ENCODE measurements at regions not wholly inside any gene's neighbourhood (a gene's known extent, or its start where the extent isn't known, plus 50 kb on each side); places are given as distances from the start of the nearest gene placed in this dataset.

DNA sequence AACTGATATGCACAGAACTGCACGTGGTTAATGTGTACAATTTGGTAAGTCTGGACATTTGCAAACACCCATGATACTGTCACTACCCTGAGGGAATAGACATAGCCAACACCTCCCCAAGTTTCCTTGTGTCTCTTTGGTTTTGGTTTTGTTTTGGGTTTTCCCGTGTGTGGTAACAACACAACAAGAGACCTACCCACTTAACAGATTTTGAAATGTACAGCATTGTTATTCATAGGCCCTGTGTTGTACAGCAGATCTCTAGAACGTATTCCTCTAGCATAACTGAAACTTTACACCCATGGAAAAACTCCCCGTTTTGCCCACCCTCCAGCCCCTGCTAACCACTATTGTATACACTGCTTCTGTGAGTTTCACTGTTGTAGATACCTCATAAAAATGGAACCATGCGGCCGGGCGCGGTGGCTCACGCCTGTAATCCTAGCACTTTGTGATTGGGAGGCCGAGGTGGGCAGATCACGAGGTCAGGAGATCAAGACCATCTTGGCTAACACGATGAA lies 76.3 kb upstream of the TBC1D3K start:
- Histone ChIP-seq H3K9me3 (replicated peaks in 1 of 3) (no peaks in the 10 kb centered on the region), H3K27me3 (peaks cover 6% of the 10 kb centered on the region), H3K4me1 (replicated peaks in 1 of 2) (peaks cover 0 to 4% of the 10 kb centered on the region in 2 donors), H3K4me3 (no peak overlapping the region), H3K36me3 (replicated peaks in 1 of 2) (no peaks in the 10 kb centered on the region), H3K27ac (no peak overlapping the region)
- WGBS, 4 donors, result 86 to 97% (median 93%) methylated on average over 12 of the region's 12 CpGs
- intact Hi-C loops (cut with DNase I), result no loop called here
- no peak for TF ChIP-seq POLR2A (IDR thresholded peaks at IDR 0.05)
- TF ChIP-seq, protein P1, sequence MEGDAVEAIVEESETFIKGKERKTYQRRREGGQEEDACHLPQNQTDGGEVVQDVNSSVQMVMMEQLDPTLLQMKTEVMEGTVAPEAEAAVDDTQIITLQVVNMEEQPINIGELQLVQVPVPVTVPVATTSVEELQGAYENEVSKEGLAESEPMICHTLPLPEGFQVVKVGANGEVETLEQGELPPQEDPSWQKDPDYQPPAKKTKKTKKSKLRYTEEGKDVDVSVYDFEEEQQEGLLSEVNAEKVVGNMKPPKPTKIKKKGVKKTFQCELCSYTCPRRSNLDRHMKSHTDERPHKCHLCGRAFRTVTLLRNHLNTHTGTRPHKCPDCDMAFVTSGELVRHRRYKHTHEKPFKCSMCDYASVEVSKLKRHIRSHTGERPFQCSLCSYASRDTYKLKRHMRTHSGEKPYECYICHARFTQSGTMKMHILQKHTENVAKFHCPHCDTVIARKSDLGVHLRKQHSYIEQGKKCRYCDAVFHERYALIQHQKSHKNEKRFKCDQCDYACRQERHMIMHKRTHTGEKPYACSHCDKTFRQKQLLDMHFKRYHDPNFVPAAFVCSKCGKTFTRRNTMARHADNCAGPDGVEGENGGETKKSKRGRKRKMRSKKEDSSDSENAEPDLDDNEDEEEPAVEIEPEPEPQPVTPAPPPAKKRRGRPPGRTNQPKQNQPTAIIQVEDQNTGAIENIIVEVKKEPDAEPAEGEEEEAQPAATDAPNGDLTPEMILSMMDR (IDR thresholded peaks at IDR 0.05), result no peak
- DNase-seq, result no peak

- no peaks in the 10 kb centered on the region for H3K9me3 ChIP-seq (replicated peaks in 1 of 3)
- DNase-seq, result no peak
- TF ChIP-seq POLR2A (IDR thresholded peaks at IDR 0.05), result no peak
- TF ChIP-seq, protein P1 (IDR thresholded peaks at IDR 0.05), result no peak
- no peak overlapping the region for H3K4me3 ChIP-seq
- H3K27me3 ChIP-seq, result peaks cover 9% of the 10 kb centered on the region
- H3K36me3 ChIP-seq (replicated peaks in 1 of 2), result no peaks in the 10 kb centered on the region
- intact Hi-C loops (cut with DNase I), result no loop called here
- H3K4me1 ChIP-seq (replicated peaks in 1 of 2), result peaks cover 0 to 4% of the 10 kb centered on the region in 2 donors
- no peak overlapping the region for H3K27ac ChIP-seq
- 78 to 88% (median 81%) methylated on average over 7 of the region's 7 CpGs for WGBS, 4 donors
Measured at GRCh38 chr17:37847102-37847501, 77.1 kb upstream of the TBC1D3K start.

- DNase-seq, result no peak
- peaks cover 9% of the 10 kb centered on the region for H3K27me3 ChIP-seq
- TF ChIP-seq, protein P1 (IDR thresholded peaks at IDR 0.05), result no peak
- no peak for TF ChIP-seq POLR2A (IDR thresholded peaks at IDR 0.05)
- no peaks in the 10 kb centered on the region for H3K9me3 ChIP-seq (replicated peaks in 1 of 3)
- no peaks in the 10 kb centered on the region for H3K36me3 ChIP-seq (replicated peaks in 1 of 2)
- no peak overlapping the region for H3K4me3 ChIP-seq
- WGBS, 4 donors, result 54 to 58% (median 57%) methylated on average over 15 of the region's 15 CpGs
- intact Hi-C loops (cut with DNase I), result no loop called here
- peaks cover 0 to 4% of the 10 kb centered on the region in 2 donors for H3K4me1 ChIP-seq (replicated peaks in 1 of 2)
- no peak overlapping the region for H3K27ac ChIP-seq
Measured at GRCh38 chr17:37844977-37845293, 79.3 kb upstream of the TBC1D3K start.

- H3K4me1 ChIP-seq (replicated peaks in 1 of 2), result peaks cover 0 to 4% of the 10 kb centered on the region in 2 donors
- H3K9me3 ChIP-seq (replicated peaks in 1 of 3), result no peaks in the 10 kb centered on the region
- peaks cover 9% of the 10 kb centered on the region for H3K27me3 ChIP-seq
- peak; percentile 39 to 72 (median 59) for DNase-seq
- intact Hi-C loops (cut with DNase I), result no loop called here
- no peaks in the 10 kb centered on the region for H3K36me3 ChIP-seq (replicated peaks in 1 of 2)
- WGBS, 4 donors, result 19 to 40% (median 29%) methylated on average over 14 to 29 of the region's 29 CpGs
- TF ChIP-seq POLR2A (IDR thresholded peaks at IDR 0.05), result no peak
- TF ChIP-seq, protein P1 (IDR thresholded peaks at IDR 0.05), result peak; percentile 54 to 72 (median 63)
- peak overlapping the region in 1 of 4 donors; percentile 17 for H3K4me3 ChIP-seq
- peak overlapping the region in 1 of 5 donors; percentile 14 for H3K27ac ChIP-seq
Measured at GRCh38 chr17:37844158-37844976, 79.8 kb upstream of the TBC1D3K start.

All from adrenal gland (tissue), 9 donors.